ENCODE measurements at regions not wholly inside any gene's neighbourhood (a gene's known extent, or its start where the extent isn't known, plus 50 kb on each side); places are given as distances from the start of the nearest gene placed in this dataset.

DNA sequence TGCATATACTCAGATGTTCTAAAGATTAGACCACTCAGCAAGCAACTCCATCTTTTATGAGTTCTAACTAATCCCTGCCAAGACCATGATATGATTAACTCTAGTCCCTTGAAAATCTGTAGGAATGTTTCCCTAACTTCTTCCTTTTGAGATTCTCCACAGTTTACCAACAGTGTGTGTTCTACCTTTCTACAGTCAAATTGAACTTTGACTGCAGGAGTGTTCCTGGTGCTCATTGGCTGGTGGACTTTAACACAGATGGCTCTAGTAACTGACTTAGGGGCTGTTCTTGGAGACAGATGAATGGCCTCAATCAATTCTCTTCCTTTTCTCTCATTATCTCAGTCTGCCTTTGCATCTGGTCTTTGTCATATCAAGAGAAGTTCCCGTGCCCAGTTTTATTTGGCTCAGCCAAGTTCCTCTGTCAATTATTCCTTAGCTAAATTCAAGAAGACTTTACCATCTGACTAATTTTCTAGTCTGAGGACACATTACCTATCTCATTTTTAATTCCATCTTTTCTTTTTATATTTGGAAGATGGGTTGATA lies 643.9 kb upstream of the CAMK1G start:
- H3K4me2 ChIP-seq (ENCODE audit: unreplicated experiment): no peak overlapping the region
- no peaks in the 10 kb centered on the region for H3K9me2 ChIP-seq (ENCODE audit: insufficient read depth)
- no peak overlapping the region for H2AFZ ChIP-seq
- 3 to 4% methylated on average over 1 of the region's 1 CpG for WGBS, 2 experiments (ENCODE audit: low coverage in 1 of 2, low lambda C conversion rate in 2 of 2, missing lambda C conversion rate in 2 of 2)
- no peaks in the 10 kb centered on the region for H3K27me3 ChIP-seq (replicated peaks; ENCODE audit: insufficient read depth)
- H4K20me1 ChIP-seq (ENCODE audit: insufficient read depth): no peaks in the 10 kb centered on the region
- no peaks in the 10 kb centered on the region for H3K9me3 ChIP-seq (ENCODE audit: low read depth)
- H3K79me2 ChIP-seq (ENCODE audit: insufficient read depth): no peaks in the 10 kb centered on the region
- 0 out of 2 replicates have a peak, but pooled peaks cover 6% of the 10 kb centered on the region for H3K4me1 ChIP-seq (ENCODE audit: insufficient read depth)
- no peak for DNase-seq
- no peak overlapping the region for H3K27ac ChIP-seq
- TF ChIP-seq EZH2phosphoT487 (IDR thresholded peaks at IDR 0.05; ENCODE audit: insufficient read depth, low read depth): no peak
- no peak for TF ChIP-seq EZH2 (IDR thresholded peaks at IDR 0.05; ENCODE audit: insufficient read depth, poor library complexity, severe bottlenecking)
- no peaks in the 10 kb centered on the region for H3F3A ChIP-seq (ENCODE audit: insufficient read depth)
- no peaks in the 10 kb centered on the region for H3K36me3 ChIP-seq (ENCODE audit: low read depth)
- no peak overlapping the region for H3K9ac ChIP-seq
- in situ Hi-C loops (cut with MboI): no loop called here
- no peak overlapping the region for H3K4me3 ChIP-seq

DNA sequence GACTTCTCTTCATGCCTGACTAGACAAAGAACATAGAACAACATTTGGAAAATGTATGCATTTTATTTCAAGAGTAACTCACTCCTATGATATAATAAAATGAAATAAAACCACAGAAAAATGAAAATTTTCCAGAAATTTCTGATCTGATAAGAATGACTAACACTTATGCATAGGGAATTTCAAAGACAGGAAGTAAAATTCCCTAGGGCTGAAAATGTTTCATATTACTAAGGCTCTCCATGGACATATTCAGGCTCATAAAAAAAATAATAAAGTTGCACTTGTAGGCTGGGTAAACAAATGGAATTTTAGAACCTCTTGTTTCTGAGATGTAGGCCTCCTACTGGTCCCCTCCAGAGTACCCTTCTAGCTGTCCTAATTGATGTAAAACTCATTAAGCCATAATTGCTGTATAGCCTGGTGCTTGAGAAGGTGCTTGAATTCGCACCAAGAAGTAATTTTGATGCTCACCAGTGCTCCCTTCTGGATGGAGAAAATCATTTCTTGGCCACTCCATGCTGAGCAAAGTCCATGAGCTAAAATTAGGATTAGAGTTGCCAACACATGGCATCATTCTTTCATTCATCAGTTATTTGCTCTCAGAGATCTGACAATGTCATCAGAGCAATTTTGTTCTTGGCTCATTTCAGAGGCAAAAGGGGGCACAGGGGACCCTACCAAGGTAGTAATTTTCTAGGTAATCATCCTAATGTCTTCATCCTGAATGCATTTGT lies 641.0 kb upstream of the CAMK1G start:
- WGBS, 2 experiments (ENCODE audit: low coverage in 1 of 2, low lambda C conversion rate in 2 of 2, missing lambda C conversion rate in 2 of 2): 14 to 45% methylated on average over 1 of the region's 1 CpG
- no peaks in the 10 kb centered on the region for H3K27me3 ChIP-seq (replicated peaks; ENCODE audit: insufficient read depth)
- in situ Hi-C loops (cut with MboI): no loop called here
- no peak for TF ChIP-seq EZH2 (IDR thresholded peaks at IDR 0.05; ENCODE audit: insufficient read depth, poor library complexity, severe bottlenecking)
- TF ChIP-seq EZH2phosphoT487 (IDR thresholded peaks at IDR 0.05; ENCODE audit: insufficient read depth, low read depth): no peak
- H3K4me1 ChIP-seq (ENCODE audit: insufficient read depth): peaks cover 11% of the 10 kb centered on the region
- H3K4me3 ChIP-seq: no peak overlapping the region
- H3K9ac ChIP-seq: no peak overlapping the region
- H3K27ac ChIP-seq: no peak overlapping the region
- no peak overlapping the region for H3K4me2 ChIP-seq (ENCODE audit: unreplicated experiment)
- H3K79me2 ChIP-seq (ENCODE audit: insufficient read depth): no peaks in the 10 kb centered on the region
- H3K9me2 ChIP-seq (ENCODE audit: insufficient read depth): no peaks in the 10 kb centered on the region
- H2AFZ ChIP-seq: no peak overlapping the region
- H3F3A ChIP-seq (ENCODE audit: insufficient read depth): no peaks in the 10 kb centered on the region
- H3K36me3 ChIP-seq (ENCODE audit: low read depth): no peaks in the 10 kb centered on the region
- H4K20me1 ChIP-seq (ENCODE audit: insufficient read depth): no peaks in the 10 kb centered on the region
- H3K9me3 ChIP-seq (ENCODE audit: low read depth): no peaks in the 10 kb centered on the region
- DNase-seq: peak; percentile 36

DNA sequence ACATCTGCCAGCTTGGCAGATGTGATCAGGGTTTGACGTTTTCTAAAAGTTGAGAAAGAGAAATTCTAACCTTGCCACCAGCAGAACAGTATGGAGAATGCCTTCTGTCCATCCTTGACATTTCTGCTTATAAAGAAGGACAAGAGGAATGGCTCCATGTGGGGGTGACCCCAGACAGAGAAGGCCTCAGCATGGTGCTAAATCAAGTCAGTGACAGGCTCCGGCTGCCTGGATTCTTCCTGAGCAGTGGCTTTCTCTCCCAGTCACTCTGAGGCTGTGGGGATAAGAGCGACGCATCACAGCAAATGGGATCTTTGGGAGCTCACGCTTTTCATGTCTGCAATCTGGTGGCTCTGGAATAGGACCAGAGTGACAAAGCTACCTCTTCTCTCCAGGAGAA lies 640.2 kb upstream of the CAMK1G start:
- no peak for TF ChIP-seq EZH2 (IDR thresholded peaks at IDR 0.05; ENCODE audit: insufficient read depth, poor library complexity, severe bottlenecking)
- no peak for TF ChIP-seq EZH2phosphoT487 (IDR thresholded peaks at IDR 0.05; ENCODE audit: insufficient read depth, low read depth)
- Histone ChIP-seq H3K9me2 (ENCODE audit: insufficient read depth) (no peaks in the 10 kb centered on the region), H3K4me1 (ENCODE audit: insufficient read depth) (peaks cover 11% of the 10 kb centered on the region), H3K4me2 (ENCODE audit: unreplicated experiment) (no peak overlapping the region), H3K36me3 (ENCODE audit: low read depth) (no peaks in the 10 kb centered on the region), H3F3A (ENCODE audit: insufficient read depth) (no peaks in the 10 kb centered on the region), H3K9me3 (ENCODE audit: low read depth) (no peaks in the 10 kb centered on the region), H4K20me1 (ENCODE audit: insufficient read depth) (no peaks in the 10 kb centered on the region), H3K27me3 (replicated peaks; ENCODE audit: insufficient read depth) (no peaks in the 10 kb centered on the region), H3K79me2 (ENCODE audit: insufficient read depth) (no peaks in the 10 kb centered on the region), H2AFZ (no peak overlapping the region), H3K4me3 (no peak overlapping the region), H3K9ac (no peak overlapping the region), H3K27ac (no peak overlapping the region)
- in situ Hi-C loops (cut with MboI): no loop called here
- WGBS, 2 experiments (ENCODE audit: low coverage in 1 of 2, low lambda C conversion rate in 2 of 2, missing lambda C conversion rate in 2 of 2): 69 to 83% methylated on average over 5 of the region's 5 CpGs
- DNase-seq: no peak

DNA sequence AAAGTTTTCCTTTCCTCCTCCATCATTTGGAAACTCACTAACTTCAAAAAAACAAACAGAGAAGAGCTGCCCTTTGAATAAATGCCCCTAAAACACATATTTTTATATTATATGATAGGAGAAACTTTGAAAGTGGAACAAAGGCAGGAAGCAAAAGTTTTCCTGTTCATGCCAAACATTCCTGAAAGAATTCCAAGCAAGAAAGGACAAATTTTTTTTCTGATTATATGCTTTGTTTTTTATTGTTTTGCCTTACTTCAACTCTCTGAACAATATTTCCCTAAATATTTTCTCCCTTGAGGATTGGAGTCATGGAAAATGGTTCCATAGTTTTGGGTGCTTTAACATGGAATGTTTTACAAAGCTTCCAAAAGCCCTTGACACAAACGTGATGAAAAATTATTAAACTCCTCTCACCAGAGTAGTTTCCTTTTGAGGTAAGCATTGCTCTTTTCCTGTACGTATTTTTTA lies 638.5 kb upstream of the CAMK1G start:
- Histone ChIP-seq H3K9me2 (ENCODE audit: insufficient read depth) (no peaks in the 10 kb centered on the region), H3K4me1 (ENCODE audit: insufficient read depth) (peaks cover 11% of the 10 kb centered on the region), H3K36me3 (ENCODE audit: low read depth) (no peaks in the 10 kb centered on the region), H3K27ac (no peak overlapping the region), H4K20me1 (ENCODE audit: insufficient read depth) (no peaks in the 10 kb centered on the region), H2AFZ (peak overlapping the region; percentile 30; the same call in 1 of the 2 replicates), H3K79me2 (ENCODE audit: insufficient read depth) (no peaks in the 10 kb centered on the region), H3K9ac (no peak overlapping the region), H3F3A (ENCODE audit: insufficient read depth) (no peaks in the 10 kb centered on the region), H3K9me3 (ENCODE audit: low read depth) (peaks cover 3% of the 10 kb centered on the region), H3K27me3 (replicated peaks; ENCODE audit: insufficient read depth) (no peaks in the 10 kb centered on the region), H3K4me2 (ENCODE audit: unreplicated experiment) (peak overlapping the region; percentile 9), H3K4me3 (no peak overlapping the region)
- no peak for DNase-seq
- in situ Hi-C loops (cut with MboI): no loop called here
- TF ChIP-seq EZH2 (IDR thresholded peaks at IDR 0.05; ENCODE audit: insufficient read depth, poor library complexity, severe bottlenecking) (no peak), EZH2phosphoT487 (IDR thresholded peaks at IDR 0.05; ENCODE audit: insufficient read depth, low read depth) (no peak)
- 1 to 2% methylated on average over 2 of the region's 2 CpGs for WGBS, 2 experiments (ENCODE audit: low coverage in 1 of 2, low lambda C conversion rate in 2 of 2, missing lambda C conversion rate in 2 of 2)
